Smooth muscle cell (in vitro differentiated cells): ENCODE measurements at regions not wholly inside any gene's neighbourhood (a gene's known extent, or its start where the extent isn't known, plus 50 kb on each side); places are given as distances from the start of the nearest gene placed in this dataset.
A peak's percentile ranks its signal among the peaks of the same experiment; 100 is the strongest.

Experiments used
- DNase-seq: peaks from one replicate; lab custom pipeline; 2025; ENCODE audit not compliant: unreplicated experiment; lab: John Stamatoyannopoulos, UW
- H2AFZ ChIP-seq: fragments of 200-600 bp; sonication (generic); 2 replicates; pipeline ENCODE4 v1.6.0; 2016; ENCODE audit warnings: antibody characterized with exemption, low read depth, mild to moderate bottlenecking
- H3F3A ChIP-seq: fragments of 200-600 bp; sonication (generic); 2 replicates; pipeline ENCODE4 v1.6.0; 2017; ENCODE audit warnings: antibody characterized with exemption, low read depth
- H3K27ac ChIP-seq: fragments of 200-600 bp; sonication (generic); 2 replicates; pipeline ENCODE4 v1.5.1; 2016; ENCODE audit warnings: low read depth, mild to moderate bottlenecking
- H3K27me3 ChIP-seq: fragments of 200-600 bp; sonication (generic); 2 replicates; pipeline ENCODE4 v1.6.1; 2016; ENCODE audit warnings: low read depth, mild to moderate bottlenecking
- H3K36me3 ChIP-seq: fragments of 200-600 bp; sonication (generic); 2 replicates; pipeline ENCODE4 v1.5.1; 2016; ENCODE audit warnings: low read depth
- H3K4me1 ChIP-seq: fragments of 200-600 bp; sonication (generic); 2 replicates; pipeline ENCODE4 v1.5.1; 2016; ENCODE audit warnings: low read depth
- H3K4me2 ChIP-seq: fragments of 200-600 bp; sonication (generic); 2 replicates; pipeline ENCODE4 v1.6.0; 2016; ENCODE audit warnings: mild to moderate bottlenecking
- H3K4me3 ChIP-seq: fragments of 200-600 bp; sonication (generic); 2 replicates; pipeline ENCODE4 v1.5.1; 2016; ENCODE audit warnings: mild to moderate bottlenecking
- H3K79me2 ChIP-seq: fragments of 200-600 bp; sonication (generic); 2 replicates; pipeline ENCODE4 v1.6.0; 2016; ENCODE audit warnings: low read depth, mild to moderate bottlenecking
- H3K9ac ChIP-seq: fragments of 200-600 bp; sonication (generic); 2 replicates; pipeline ENCODE4 v1.6.0; 2016; ENCODE audit warnings: low read depth
- H3K9me3 ChIP-seq: fragments of 200-600 bp; sonication (generic); replicated peaks from 2 replicates; pipeline ENCODE4 v1.5.1; 2016; ENCODE audit warnings: low read depth
- H4K20me1 ChIP-seq: fragments of 200-600 bp; sonication (generic); 2 replicates; pipeline ENCODE4 v1.6.0; 2016; ENCODE audit warnings: low read depth
- CTCF ChIP-seq: fragments of 200-600 bp; sonication (generic); IDR thresholded peaks from 2 replicates; pipeline ENCODE4 v1.5.1; 2017; ENCODE audit warnings: borderline replicate concordance, mild to moderate bottlenecking, antibody characterized with exemption; ENCODE audit not compliant: insufficient read depth, poor library complexity, severe bottlenecking
- WGBS: methylation state at CpG from one replicate; pipeline ENCODE4 v1.1.7; 2016; ENCODE audit warnings: low lambda C conversion rate; 5-methylcytosine and 5-hydroxymethylcytosine counted together

- H4K20me1 ChIP-seq: no peaks in the 10 kb centered on the region
Observed at GRCh38 chr20:54355631-54356280, 119.6 kb upstream of the DOK5 start.

GRCh38 chr20:54356801-54357200 lies 118.6 kb upstream of the DOK5 start:
- no peak overlapping the region for H3K27ac ChIP-seq
- no peaks in the 10 kb centered on the region for H3K9me3 ChIP-seq
- no peaks in the 10 kb centered on the region for H3F3A ChIP-seq
- H3K9ac ChIP-seq: no peak overlapping the region
- no peaks in the 10 kb centered on the region for H3K27me3 ChIP-seq
- H4K20me1 ChIP-seq: no peaks in the 10 kb centered on the region
- H3K4me2 ChIP-seq: peak overlapping the region; percentile 22
- no peaks in the 10 kb centered on the region for H3K36me3 ChIP-seq
- no peak for DNase-seq
- no peak for TF ChIP-seq CTCF
- H3K4me3 ChIP-seq: no peak overlapping the region
- no peak overlapping the region for H2AFZ ChIP-seq
- no peaks in the 10 kb centered on the region for H3K79me2 ChIP-seq
- H3K4me1 ChIP-seq: no peaks in the 10 kb centered on the region

More at GRCh38 chr20:54355631-54356280, 119.6 kb upstream of the DOK5 start:
- no peak overlapping the region for H3K4me3 ChIP-seq
- no peaks in the 10 kb centered on the region for H3K79me2 ChIP-seq
- H3K9ac ChIP-seq: no peak overlapping the region
- DNase-seq: no peak
- H3K4me1 ChIP-seq: no peaks in the 10 kb centered on the region
- H3K36me3 ChIP-seq: no peaks in the 10 kb centered on the region
- WGBS: 82% methylated on average over 7 of the region's 7 CpGs
- no peak overlapping the region for H2AFZ ChIP-seq
- no peaks in the 10 kb centered on the region for H3K27me3 ChIP-seq
- H3K9me3 ChIP-seq: no peaks in the 10 kb centered on the region
- no peak overlapping the region for H3K27ac ChIP-seq
- no peak overlapping the region for H3K4me2 ChIP-seq
- no peaks in the 10 kb centered on the region for H3F3A ChIP-seq
- TF ChIP-seq CTCF: no peak

- Histone ChIP-seq H3K4me1 (no peaks in the 10 kb centered on the region), H3K27me3 (no peaks in the 10 kb centered on the region), H3K9me3 (no peaks in the 10 kb centered on the region), H2AFZ (no peak overlapping the region), H4K20me1 (no peaks in the 10 kb centered on the region), H3K27ac (no peak overlapping the region), H3K9ac (no peak overlapping the region), H3K36me3 (no peaks in the 10 kb centered on the region), H3K4me2 (no peak overlapping the region), H3F3A (no peaks in the 10 kb centered on the region), H3K79me2 (no peaks in the 10 kb centered on the region), H3K4me3 (no peak overlapping the region)
- WGBS: 96% methylated on average over 2 of the region's 2 CpGs
- no peak for DNase-seq
- TF ChIP-seq CTCF: no peak
Observed at GRCh38 chr20:54361475-54361874, 113.9 kb upstream of the DOK5 start.

GRCh38 chr20:54362283-54362682 lies 113.1 kb upstream of the DOK5 start:
- Histone ChIP-seq H3K36me3 (no peaks in the 10 kb centered on the region), H3F3A (no peaks in the 10 kb centered on the region), H3K27me3 (no peaks in the 10 kb centered on the region), H4K20me1 (no peaks in the 10 kb centered on the region), H3K9ac (no peak overlapping the region), H3K4me2 (no peak overlapping the region), H3K4me3 (no peak overlapping the region), H3K9me3 (no peaks in the 10 kb centered on the region), H3K4me1 (no peaks in the 10 kb centered on the region), H2AFZ (no peak overlapping the region), H3K27ac (no peak overlapping the region), H3K79me2 (no peaks in the 10 kb centered on the region)
- DNase-seq: no peak
- no peak for TF ChIP-seq CTCF
